Suprapubic skin (tissue), 4 donors: ENCODE measurements at regions not wholly inside any gene's neighbourhood (a gene's known extent, or its start where the extent isn't known, plus 50 kb on each side); places are given as distances from the start of the nearest gene placed in this dataset.

Source experiments
- CTCF ChIP-seq, 2 donors: fragments of 200-600 bp in 1 of 2; fragments of 450-650 bp in 1 of 2; sonication (generic) in 1 of 2; IDR thresholded peaks; one replicate each; pipeline ENCODE4 v1.5.1; 2016 to 2019; ENCODE audit warnings: antibody characterized with exemption in 2 of 2, mild to moderate bottlenecking in 1 of 2, moderate library complexity in 1 of 2
- EP300 ChIP-seq: sonication (generic); formaldehyde crosslinking; IDR thresholded peaks from one replicate; pipeline ENCODE4 v1.6.1; 2017; ENCODE audit warnings: antibody characterized with exemption
- POLR2A ChIP-seq, 2 donors: fragments of 450-650 bp; IDR thresholded peaks; one replicate each; pipeline ENCODE4 v1.6.1; 2017; ENCODE audit warnings: antibody characterized with exemption in 2 of 2, mild to moderate bottlenecking in 2 of 2, moderate library complexity in 2 of 2
- POLR2AphosphoS5 ChIP-seq, 3 donors: sonication (generic); formaldehyde crosslinking; IDR thresholded peaks; one replicate each; pipeline ENCODE4 v1.6.1; 2017; ENCODE audit warnings: antibody characterized with exemption in 3 of 3

DNA sequence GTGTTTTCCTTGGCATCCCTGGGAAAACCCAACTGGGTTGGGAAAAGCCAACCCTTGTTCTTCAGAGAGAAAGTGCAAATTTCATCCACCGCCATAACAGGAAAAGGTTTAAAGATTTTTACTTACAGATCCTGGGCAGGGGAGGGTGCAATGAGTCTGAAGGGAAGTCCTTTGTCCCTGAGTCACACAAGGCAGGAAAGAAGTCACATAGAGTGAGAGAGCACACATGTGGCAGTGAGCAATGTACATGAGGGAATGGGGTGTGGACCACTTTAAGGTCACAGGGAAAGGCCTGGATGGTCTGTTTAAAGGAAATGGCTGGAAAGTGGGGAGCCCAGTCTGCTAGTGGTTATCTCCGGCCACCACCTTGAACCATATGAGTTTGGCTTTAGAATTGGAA is 248.9 kb downstream of the HS3ST1 start:
- TF ChIP-seq POLR2A (IDR thresholded peaks at IDR 0.05), result no peak
- TF ChIP-seq CTCF (IDR thresholded peaks at IDR 0.05), result no peak
- TF ChIP-seq EP300, result no peak
- TF ChIP-seq POLR2AphosphoS5 (IDR thresholded peaks at IDR 0.05), result no peak
